HepG2 (cell line): ENCODE measurements at regions not wholly inside any gene's neighbourhood (a gene's known extent, or its start where the extent isn't known, plus 50 kb on each side); places are given as distances from the start of the nearest gene placed in this dataset.

ENCODE experiments used
- ATAC-seq: fragments of 200-7000 bp; cut with Tn5 transposase; 3 replicates; pipeline ENCODE4 v1.9.1; 2020; ENCODE audit warnings: mild to moderate bottlenecking, moderate library complexity
- BruUV-seq: library from RNA; stranded (reverse); fragments of 400-500 nt; replicated peaks from 2 replicates; lab custom pipeline; 2021; lab: Mats Ljungman, UMichigan
- CTCF ChIA-PET: fragments of 300-600 bp; formaldehyde crosslinking; extraction: SDS; loops from one replicate; lab custom pipeline; 2021; ENCODE audit warnings: low total read pairs, inconsistent platforms, low intra/inter-chr PET ratio; lab: Yijun Ruan, JAX
- POLR2A ChIA-PET: fragments of 350-600 bp; sonication (Branson Sonifier 250); formaldehyde crosslinking; loops from one replicate; lab custom pipeline; 2020; ENCODE audit warnings: antibody characterized with exemption, inconsistent platforms; lab: Yijun Ruan, JAX
- DNase-seq: peaks from one replicate; pipeline ENCODE4 v3.0.0-alpha.2; 2015; ENCODE audit warnings: low spot score
- FAIRE-seq: peaks from 3 replicates; lab custom pipeline; 2011; peaks lifted over from hg19 to GRCh38; lab: Jason Lieb, UNC
- H2AFZ ChIP-seq: one replicate; pipeline ENCODE4 v1.6.1; 2011; ENCODE audit warnings: low read length, inconsistent platforms
- H3K27ac ChIP-seq: fragments of 300-600 bp; 3 replicates; pipeline ENCODE4 v1.8.0; 2011; ENCODE audit warnings: mixed run types, mild to moderate bottlenecking, mixed read lengths, low read length, inconsistent platforms; ENCODE audit not compliant: insufficient read depth; ENCODE audit errors: extremely low read length
- H3K27me3 ChIP-seq, 2 experiments: fragments of 200-600 bp in 1 of 2; 2 replicates in 1 of 2; 3 replicates in 1 of 2; pipeline versions ENCODE4 v1.6.0 to v1.8.0; 2011; ENCODE audit warnings: low read length in 2 of 2, mild to moderate bottlenecking in 2 of 2, moderate library complexity in 2 of 2, inconsistent platforms in 1 of 2; ENCODE audit not compliant: insufficient read depth in 2 of 2, control insufficient read depth in 1 of 2
- H3K36me3 ChIP-seq, 2 experiments: fragments of 200-600 bp in 1 of 2; replicated peaks in 1 of 2; 2 replicates in 1 of 2; 3 replicates in 1 of 2; pipeline versions ENCODE4 v1.5.1 to v1.8.0; 2011; ENCODE audit warnings: low read length in 2 of 2, inconsistent platforms in 1 of 2; ENCODE audit not compliant: insufficient read depth in 2 of 2, control insufficient read depth in 1 of 2
- H3K4me1 ChIP-seq: 2 replicates; pipeline ENCODE4 v1.5.1; 2012; ENCODE audit warnings: low read length, inconsistent platforms; ENCODE audit not compliant: insufficient read depth
- H3K4me2 ChIP-seq: 2 replicates; pipeline ENCODE4 v1.6.0; 2011; ENCODE audit warnings: low read depth, low read length, inconsistent platforms
- H3K4me3 ChIP-seq, 3 experiments: fragments of 200-600 bp in 1 of 3; sonication (generic), shearing (Covaris generic) in 1 of 3; replicated peaks in 1 of 3; 2 replicates each; pipeline ENCODE4 v1.5.1; 2011 to 2016; ENCODE audit warnings: low read length in 3 of 3, inconsistent platforms in 2 of 3, low read depth in 2 of 3, mild to moderate bottlenecking in 2 of 3, control low read depth in 1 of 3, mixed read lengths in 1 of 3; ENCODE audit not compliant: insufficient read depth in 1 of 3
- H3K79me2 ChIP-seq: one replicate; pipeline ENCODE4 v1.6.1; 2011; ENCODE audit warnings: low read length, inconsistent platforms; ENCODE audit not compliant: insufficient read depth
- H3K9ac ChIP-seq: 2 replicates; pipeline ENCODE4 v1.6.0; 2011; ENCODE audit warnings: mild to moderate bottlenecking, low read depth, low read length, inconsistent platforms; ENCODE audit not compliant: insufficient read depth
- H3K9me3 ChIP-seq: 2 replicates; pipeline ENCODE4 v1.5.1; 2012; ENCODE audit warnings: mild to moderate bottlenecking, low read length
- H4K20me1 ChIP-seq: 2 replicates; pipeline ENCODE4 v1.6.0; 2011; ENCODE audit warnings: inconsistent platforms, mild to moderate bottlenecking, low read length, moderate library complexity; ENCODE audit not compliant: insufficient read depth
- CERS6 ChIP-seq: sonication (generic); formaldehyde crosslinking; IDR thresholded peaks from 2 replicates; pipeline ENCODE4 v1.5.0; 2020; ENCODE audit warnings: missing genetic modification reagents
- EED ChIP-seq: sonication (generic); formaldehyde crosslinking; IDR thresholded peaks from 2 replicates; pipeline ENCODE4 v1.5.0; 2020; ENCODE audit warnings: mild to moderate bottlenecking, missing genetic modification reagents
- GATAD2A ChIP-seq: IDR thresholded peaks from 2 replicates; pipeline ENCODE4 v1.6.1; 2016
- GPBP1L1 ChIP-seq: sonication (generic); formaldehyde crosslinking; IDR thresholded peaks from 2 replicates; pipeline ENCODE4 v1.5.0; 2020; ENCODE audit warnings: mild to moderate bottlenecking, missing genetic modification reagents
- JUND ChIP-seq: sonication (generic); formaldehyde crosslinking; IDR thresholded peaks from 2 replicates; pipeline ENCODE4 v1.8.0; 2022; ENCODE audit warnings: mild to moderate bottlenecking, missing genetic modification reagents
- KAT2B ChIP-seq: fragments of 150-350 bp; IDR thresholded peaks from 2 replicates; pipeline ENCODE4 v1.6.1; 2014; ENCODE audit warnings: low read depth, low read length, borderline replicate concordance
- KLF16 ChIP-seq, 2 experiments: sonication (generic) in 1 of 2; formaldehyde crosslinking in 1 of 2; IDR thresholded peaks; 2 replicates each; pipeline versions ENCODE4 v1.6.1 to v1.8.0; 2016 to 2023; ENCODE audit warnings: missing genetic modification reagents in 2 of 2, missing compliant biosample characterization in 1 of 2
- RERE ChIP-seq: IDR thresholded peaks from 2 replicates; pipeline ENCODE4 v1.6.1; 2016; ENCODE audit warnings: low read depth, missing genetic modification reagents, missing compliant biosample characterization
- RFX3 ChIP-seq: IDR thresholded peaks from 2 replicates; pipeline ENCODE4 v1.6.1; 2016; ENCODE audit warnings: missing biosample characterization, missing genetic modification reagents
- SETDB1 ChIP-seq: sonication (generic); formaldehyde crosslinking; IDR thresholded peaks from 2 replicates; pipeline ENCODE4 v1.5.1; 2020; ENCODE audit warnings: missing genetic modification reagents, mild to moderate bottlenecking, borderline replicate concordance
- SMAD3 ChIP-seq: sonication (generic); formaldehyde crosslinking; IDR thresholded peaks from 2 replicates; pipeline ENCODE4 v1.4.0; 2020; ENCODE audit warnings: missing genetic modification reagents
- TAF15 ChIP-seq: fragments of 200-400 bp; formaldehyde crosslinking; IDR thresholded peaks from one replicate; pipeline ENCODE4 v1.6.1; 2018; ENCODE audit warnings: mild to moderate bottlenecking, low read depth, low read length; ENCODE audit not compliant: poor library complexity, severe bottlenecking
- ZNF121 ChIP-seq: sonication (generic); formaldehyde crosslinking; IDR thresholded peaks from 2 replicates; pipeline ENCODE4 v1.5.0; 2020; ENCODE audit warnings: mild to moderate bottlenecking, missing genetic modification reagents
- ZNF275 ChIP-seq: sonication (generic); formaldehyde crosslinking; IDR thresholded peaks from 2 replicates; pipeline ENCODE4 v1.8.0; 2022; ENCODE audit warnings: missing genetic modification reagents, mild to moderate bottlenecking, inconsistent platforms, borderline replicate concordance
- ZNF704 ChIP-seq: sonication (generic); formaldehyde crosslinking; IDR thresholded peaks from 2 replicates; pipeline ENCODE4 v1.8.1; 2023; ENCODE audit warnings: mild to moderate bottlenecking, inconsistent platforms, moderate library complexity, missing genetic modification reagents, borderline replicate concordance
- ZNF780A ChIP-seq: sonication (generic); formaldehyde crosslinking; IDR thresholded peaks from 2 replicates; pipeline ENCODE4 v1.8.0; 2022; ENCODE audit warnings: mild to moderate bottlenecking, missing genetic modification reagents, moderate library complexity
- WGBS: methylation state at CpG from one replicate; pipeline ENCODE4 v1.1.6; 2017; ENCODE audit warnings: low lambda C conversion rate; 5-methylcytosine and 5-hydroxymethylcytosine counted together
- in situ Hi-C: cut with HindIII; loops from 2 replicates; pipeline ENCODE4 v1.10.0; 2017; ENCODE audit warnings: low pct_unique_long_range_greater_than_20kb; ENCODE audit not compliant: extremely low pct_ligation_motif_present
- intact Hi-C: fragments of 100-400 bp; cut with micrococcal nuclease; formaldehyde crosslinking; loops from one replicate; pipeline ENCODE4 v1.10.0; 2022; ENCODE audit not compliant: unreplicated experiment

- no peak for FAIRE-seq
- POLR2A ChIA-PET: no interaction called here
- TF ChIP-seq GPBP1L1 (CRISPR knock-in tag) (no peak), ZNF275 (no peak), EED (no peak), RFX3 (CRISPR knock-in tag) (no peak), ZNF121 (CRISPR knock-in tag) (no peak), SMAD3 (no peak), CERS6 (CRISPR knock-in tag) (no peak), ZNF704 (no peak), RERE (CRISPR knock-in tag) (no peak), KLF16 (CRISPR knock-in tag; IDR thresholded peaks at IDR 0.05) (no peak), SETDB1 (no peak), TAF15 (no peak), KAT2B (no peak), GATAD2A (CRISPR knock-in tag) (no peak), JUND (CRISPR knock-in tag) (no peak), ZNF780A (CRISPR knock-in tag) (no peak)
These were observed 137.2 kb downstream of the SMIM20 start for GRCh38 chr4:26051240-26051639.

More at GRCh38 chr4:26051240-26051639, 137.2 kb downstream of the SMIM20 start:
- no TSS peak for BruUV-seq
- Histone ChIP-seq H3K36me3 (no peaks in the 10 kb centered on the region), H3K4me2 (no peak overlapping the region), H3K27ac (no peak overlapping the region), H3K9me3 (no peaks in the 10 kb centered on the region), H3K4me1 (0 out of 2 replicates have a peak, but pooled peaks cover 12% of the 10 kb centered on the region), H3K27me3 (peaks cover 1 to 9% of the 10 kb centered on the region in 2 experiments; a peak in 1 of 5 replicates), H4K20me1 (no peaks in the 10 kb centered on the region), H3K9ac (no peak overlapping the region), H3K79me2 (no peaks in the 10 kb centered on the region), H2AFZ (no peak overlapping the region), H3K4me3 (no peak overlapping the region)
- intact Hi-C loops (no loop called here), in situ Hi-C loops (no loop called here)
- no peak for ATAC-seq
- no peak for DNase-seq
- CTCF ChIA-PET: no interaction called here
- 66% methylated on average over 7 of the region's 7 CpGs for WGBS
